H1 (cell line): ENCODE measurements at regions not wholly inside any gene's neighbourhood (a gene's known extent, or its start where the extent isn't known, plus 50 kb on each side); places are given as distances from the start of the nearest gene placed in this dataset.

Experiments
- CTCF ChIA-PET: fragments of 300-600 bp; sonication (Branson Sonifier 250); formaldehyde crosslinking; loops from one replicate; lab custom pipeline; 2021; ENCODE audit not compliant: partially characterized antibody; lab: Charles Lee
- POLR2A ChIA-PET: fragments of 300-600 bp; sonication (Branson Sonifier 250); formaldehyde crosslinking; loops from one replicate; lab custom pipeline; 2021; ENCODE audit warnings: inconsistent platforms; ENCODE audit not compliant: partially characterized antibody; lab: Charles Lee
- DNase-seq, 2 experiments: peaks; one replicate each; pipeline versions ENCODE4 v3.0.0 to v3.0.0-alpha.2; 2010 to 2022; ENCODE audit warnings: low spot score in 2 of 2, low read depth in 1 of 2, mixed read lengths in 1 of 2
- FAIRE-seq: peaks from 2 replicates; lab custom pipeline; 2011; peaks lifted over from hg19 to GRCh38; lab: Jason Lieb, UNC
- H2AFZ ChIP-seq: 2 replicates; pipeline ENCODE4 v1.8.1; 2012; ENCODE audit warnings: low read length, inconsistent platforms
- H2AK5ac ChIP-seq: 2 replicates; pipeline ENCODE4 v1.6.1; 2013; ENCODE audit warnings: low read depth, low read length
- H2BK120ac ChIP-seq: replicated peaks from 2 replicates; pipeline ENCODE3; 2013; ENCODE audit warnings: low read depth, low read length, inconsistent platforms
- H2BK12ac ChIP-seq: 2 replicates; pipeline ENCODE4 v1.6.1; 2013; ENCODE audit warnings: low read depth, low read length
- H2BK15ac ChIP-seq: 2 replicates; pipeline ENCODE4 v1.6.1; 2013; ENCODE audit warnings: low read length
- H2BK20ac ChIP-seq: 2 replicates; pipeline ENCODE4 v1.6.1; 2013; ENCODE audit warnings: low read length
- H2BK5ac ChIP-seq: 2 replicates; pipeline ENCODE4 v1.6.1; 2013; ENCODE audit warnings: low read depth, low read length
- H3K14ac ChIP-seq: 2 replicates; pipeline ENCODE4 v1.6.1; 2013; ENCODE audit warnings: inconsistent platforms; ENCODE audit not compliant: insufficient read length
- H3K18ac ChIP-seq: 2 replicates; pipeline ENCODE4 v1.6.1; 2013; ENCODE audit warnings: low read length; ENCODE audit errors: extremely low read depth
- H3K23ac ChIP-seq: 2 replicates; pipeline ENCODE4 v1.6.1; 2013; ENCODE audit warnings: inconsistent platforms; ENCODE audit not compliant: insufficient read length
- H3K23me2 ChIP-seq: 2 replicates; pipeline ENCODE4 v1.6.1; 2013; ENCODE audit warnings: low read depth, low read length
- H3K27ac ChIP-seq: 2 replicates; pipeline ENCODE4 v1.6.1; 2011; ENCODE audit warnings: low read depth, low read length, inconsistent platforms
- H3K27me3 ChIP-seq, 4 experiments: replicated peaks in 1 of 4; 1 replicate in 1 of 4; 2 replicates in 3 of 4; pipeline versions ENCODE4 v1.6.1 to v1.8.1; 2011 to 2013; ENCODE audit warnings: low read length in 3 of 4, mild to moderate bottlenecking in 3 of 4, inconsistent platforms in 2 of 4, mixed read lengths in 2 of 4, moderate library complexity in 1 of 4; ENCODE audit not compliant: control insufficient read depth in 3 of 4, insufficient read depth in 3 of 4; ENCODE audit errors: extremely low read depth in 1 of 4
- H3K36me3 ChIP-seq, 4 experiments: 2 replicates each; pipeline versions ENCODE4 v1.6.1 to v1.8.1; 2011 to 2013; ENCODE audit warnings: mild to moderate bottlenecking in 4 of 4, low read length in 3 of 4, moderate library complexity in 2 of 4, control low read depth in 1 of 4, inconsistent platforms in 1 of 4; ENCODE audit not compliant: insufficient read depth in 4 of 4, control insufficient read depth in 2 of 4
- H3K4ac ChIP-seq: replicated peaks from 2 replicates; pipeline ENCODE3; 2013; ENCODE audit warnings: low read length, low read depth, mixed read lengths, inconsistent platforms; ENCODE audit not compliant: insufficient read length
- H3K4me1 ChIP-seq, 4 experiments: replicated peaks in 1 of 4; 1 replicate in 1 of 4; 2 replicates in 3 of 4; pipeline versions ENCODE4 v1.6.1 to v1.8.1; 2011 to 2013; ENCODE audit warnings: low read length in 3 of 4, inconsistent platforms in 2 of 4, mixed read lengths in 1 of 4; ENCODE audit not compliant: insufficient read depth in 4 of 4, control insufficient read depth in 3 of 4
- H3K4me2 ChIP-seq, 2 experiments: 2 replicates each; pipeline versions ENCODE4 v1.6.1 to v1.8.1; 2011 to 2013; ENCODE audit warnings: low read depth in 2 of 2, low read length in 2 of 2, control low read depth in 1 of 2, inconsistent platforms in 1 of 2, mild to moderate bottlenecking in 1 of 2; ENCODE audit not compliant: insufficient read depth in 1 of 2
- H3K4me3 ChIP-seq, 4 experiments: fragments of 200-600, 300-600 bp in 1 of 4; sonication (generic), shearing (Covaris generic), sonication (Bioruptor Twin) in 1 of 4; 2 replicates each; pipeline versions ENCODE4 v1.5.1 to v1.8.1; 2011 to 2016; ENCODE audit warnings: low read length in 4 of 4, low read depth in 3 of 4, control low read depth in 2 of 4, inconsistent platforms in 2 of 4, mild to moderate bottlenecking in 2 of 4, mixed read lengths in 1 of 4, moderate library complexity in 1 of 4; ENCODE audit not compliant: insufficient read depth in 2 of 4; ENCODE audit errors: extremely low read depth in 1 of 4
- H3K56ac ChIP-seq: replicated peaks from 2 replicates; pipeline ENCODE3; 2013; ENCODE audit warnings: low read depth, mild to moderate bottlenecking, mixed read lengths, low read length, inconsistent platforms; ENCODE audit not compliant: insufficient read length
- H3K79me1 ChIP-seq: 2 replicates; pipeline ENCODE4 v1.6.1; 2013; ENCODE audit warnings: low read depth, low read length, control low read depth
- H3K79me2 ChIP-seq, 2 experiments: 2 replicates each; pipeline versions ENCODE4 v1.6.1 to v1.8.1; 2012 to 2013; ENCODE audit warnings: low read length in 2 of 2, mild to moderate bottlenecking in 2 of 2, inconsistent platforms in 1 of 2; ENCODE audit not compliant: insufficient read depth in 2 of 2, control insufficient read depth in 1 of 2
- H3K9ac ChIP-seq, 4 experiments: replicated peaks in 1 of 4; 1 replicate in 1 of 4; 2 replicates in 3 of 4; pipeline versions ENCODE4 v1.6.1 to v1.8.1; 2011 to 2013; ENCODE audit warnings: low read depth in 3 of 4, low read length in 3 of 4, control low read depth in 2 of 4, mild to moderate bottlenecking in 2 of 4, moderate library complexity in 2 of 4, inconsistent platforms in 1 of 4; ENCODE audit errors: extremely low read depth in 1 of 4
- H3K9me3 ChIP-seq, 2 experiments: 2 replicates each; pipeline versions ENCODE4 v1.6.1 to v1.8.1; 2012 to 2013; ENCODE audit warnings: mild to moderate bottlenecking in 2 of 2, moderate library complexity in 2 of 2, control low read depth in 1 of 2, inconsistent platforms in 1 of 2, low read depth in 1 of 2, low read length in 1 of 2, mixed read lengths in 1 of 2; ENCODE audit not compliant: insufficient read depth in 2 of 2
- H4K20me1 ChIP-seq, 2 experiments: replicated peaks in 1 of 2; 2 replicates each; pipeline versions ENCODE3 to v1.8.1; 2011 to 2013; ENCODE audit warnings: inconsistent platforms in 2 of 2, low read length in 2 of 2, mild to moderate bottlenecking in 1 of 2; ENCODE audit not compliant: insufficient read depth in 2 of 2, control insufficient read depth in 1 of 2
- H4K5ac ChIP-seq: 2 replicates; pipeline ENCODE4 v1.6.1; 2013; ENCODE audit warnings: low read length, low read depth, mixed read lengths, inconsistent platforms; ENCODE audit not compliant: insufficient read length
- H4K8ac ChIP-seq: 2 replicates; pipeline ENCODE4 v1.8.0; 2013; ENCODE audit warnings: mild to moderate bottlenecking, moderate library complexity, low read length, inconsistent platforms; ENCODE audit not compliant: insufficient read depth; ENCODE audit errors: extremely low read depth
- H4K91ac ChIP-seq: replicated peaks from 2 replicates; pipeline ENCODE3; 2013; ENCODE audit warnings: low read length, mixed read lengths, inconsistent platforms; ENCODE audit not compliant: insufficient read length
- ASH2L ChIP-seq: fragments of 200-600, 300-600 bp; sonication (generic); IDR thresholded peaks from one replicate; pipeline ENCODE4 v1.7.1; 2017; ENCODE audit warnings: low read length
- EZH2 ChIP-seq: fragments of 200-600 bp; sonication (generic); IDR thresholded peaks from 2 replicates; pipeline ENCODE4 v1.7.1; 2012; ENCODE audit warnings: low read depth, mild to moderate bottlenecking, moderate library complexity, low read length, inconsistent platforms; ENCODE audit not compliant: severe bottlenecking
- ZNF274 ChIP-seq: IDR thresholded peaks from 2 replicates; pipeline ENCODE4 v1.7.0; 2012; ENCODE audit warnings: low read length, borderline replicate concordance; ENCODE audit errors: extremely low read depth
- WGBS, 2 experiments: shearing (Covaris generic) in 1 of 2; methylation state at CpG; one replicate each; pipeline versions ENCODE4 v1.1.6 to v1.1.7; 2013 to 2015; ENCODE audit warnings: low lambda C conversion rate in 2 of 2, mixed read lengths in 2 of 2, inconsistent platforms in 1 of 2, low coverage in 1 of 2, missing lambda C conversion rate in 1 of 2; ENCODE audit not compliant: insufficient replicate concordance in 2 of 2, insufficient coverage in 1 of 2, insufficient read length in 1 of 2; ENCODE audit errors: extremely low coverage in 1 of 2, missing lambda C conversion rate in 1 of 2; 5-methylcytosine and 5-hydroxymethylcytosine counted together

DNA sequence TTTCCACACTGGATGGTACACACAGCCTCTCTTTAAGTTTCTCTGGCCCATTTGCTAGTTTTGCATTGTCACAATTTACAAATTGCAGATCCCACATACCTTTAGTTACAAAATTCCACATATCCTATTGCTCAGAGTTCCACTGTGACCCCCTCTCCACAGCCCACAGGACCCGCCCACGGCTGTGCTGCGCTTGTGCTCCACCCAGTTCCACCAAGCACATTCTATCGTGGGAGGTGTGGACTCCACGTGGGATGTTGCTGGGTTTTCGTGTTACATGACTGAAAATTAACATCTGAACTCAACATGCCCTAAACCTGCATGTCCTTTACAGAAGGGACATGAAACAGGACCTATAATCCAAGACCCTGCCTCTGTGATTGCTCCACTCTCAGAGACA is 423.0 kb downstream of the IRS2 start:
- no peaks in the 10 kb centered on the region for H3K79me1 ChIP-seq

More for the DNA sequence above, 423.0 kb downstream of the IRS2 start:
- no peak overlapping the region for H2BK15ac ChIP-seq
- no peak overlapping the region for H3K18ac ChIP-seq
- no peak overlapping the region for H4K5ac ChIP-seq
- H4K20me1 ChIP-seq, result no peaks in the 10 kb centered on the region
- H3K4me3 ChIP-seq, result no peak overlapping the region
- H3K23ac ChIP-seq, result no peak overlapping the region
- TF ChIP-seq ASH2L (no peak), ZNF274 (no peak), EZH2 (no peak)
- no peak overlapping the region; the same call in 1 of the 2 replicates for H4K8ac ChIP-seq
- H2BK12ac ChIP-seq, result no peak overlapping the region
- ChIA-PET POLR2A (no interaction called here), CTCF (no interaction called here)
- no peaks in the 10 kb centered on the region for H3K36me3 ChIP-seq
- no peaks in the 10 kb centered on the region for H3K79me2 ChIP-seq
- H3K27me3 ChIP-seq, result no peaks in the 10 kb centered on the region
- no peak overlapping the region for H2AFZ ChIP-seq
- no peaks in the 10 kb centered on the region for H3K23me2 ChIP-seq
- H2BK20ac ChIP-seq, result no peak overlapping the region
- H3K4ac ChIP-seq, result no peak overlapping the region
- H3K27ac ChIP-seq, result no peak overlapping the region
- H3K9ac ChIP-seq, result no peak overlapping the region
- FAIRE-seq (no peak), DNase-seq (no peak)
- no peak overlapping the region for H2BK5ac ChIP-seq
- H3K4me1 ChIP-seq, result peaks cover 0 to 2% (median 0%) of the 10 kb centered on the region in 4 experiments; a peak in 2 of 7 replicates
- no peak overlapping the region for H3K14ac ChIP-seq
- no peak overlapping the region for H2BK120ac ChIP-seq
- H2AK5ac ChIP-seq, result no peak overlapping the region
- 79% methylated on average over 6 of the region's 6 CpGs; no CpG with 5 or more reads in 1 of the 2 experiments for WGBS, 2 experiments
- H3K4me2 ChIP-seq, result no peak overlapping the region
- no peaks in the 10 kb centered on the region for H3K9me3 ChIP-seq
- H3K56ac ChIP-seq, result no peak overlapping the region
- H4K91ac ChIP-seq, result no peak overlapping the region
